HG02678 (cell line): ENCODE measurements at regions not wholly inside any gene's neighbourhood (a gene's known extent, or its start where the extent isn't known, plus 50 kb on each side); places are given as distances from the start of the nearest gene placed in this dataset.

Experiments
- ATAC-seq: cut with Tn5 transposase; IDR thresholded peaks from one replicate; pipeline ENCODE4 v1.9.1; 2021; ENCODE audit warnings: mild to moderate bottlenecking, moderate library complexity; ENCODE audit not compliant: unreplicated experiment

DNA sequence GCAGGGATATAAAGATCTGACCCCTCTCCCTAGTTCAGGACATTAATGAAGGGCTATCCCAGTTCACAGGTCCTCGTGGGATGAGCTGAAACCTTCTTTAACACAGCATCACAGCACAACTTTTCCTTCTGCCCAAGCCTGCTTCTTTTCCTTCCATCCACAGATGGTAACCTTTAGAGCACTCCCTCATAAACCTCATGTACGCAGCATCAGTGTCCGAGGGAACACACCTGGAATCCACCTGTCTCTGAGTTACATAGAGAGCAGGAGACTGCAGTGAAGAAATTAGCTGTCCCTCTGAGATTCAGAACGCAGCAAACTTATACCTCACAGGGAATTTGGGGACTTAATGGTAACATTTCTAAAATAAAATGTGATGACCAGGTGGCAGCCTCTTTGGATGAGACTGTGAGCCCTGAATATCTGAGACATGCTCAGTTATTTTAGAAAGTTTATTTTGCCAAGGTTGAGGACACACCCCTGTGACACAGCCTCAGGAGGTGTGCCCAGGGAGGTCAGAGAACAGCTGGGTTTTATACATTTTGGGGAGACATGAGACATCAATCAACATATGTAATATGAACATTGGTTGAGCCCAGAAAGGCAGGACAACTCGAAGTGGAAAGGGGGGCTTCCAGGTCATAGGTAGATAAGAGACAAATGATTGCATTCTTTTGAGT, 73.8 kb upstream of the PACRGL start:
- no peak for ATAC-seq

DNA sequence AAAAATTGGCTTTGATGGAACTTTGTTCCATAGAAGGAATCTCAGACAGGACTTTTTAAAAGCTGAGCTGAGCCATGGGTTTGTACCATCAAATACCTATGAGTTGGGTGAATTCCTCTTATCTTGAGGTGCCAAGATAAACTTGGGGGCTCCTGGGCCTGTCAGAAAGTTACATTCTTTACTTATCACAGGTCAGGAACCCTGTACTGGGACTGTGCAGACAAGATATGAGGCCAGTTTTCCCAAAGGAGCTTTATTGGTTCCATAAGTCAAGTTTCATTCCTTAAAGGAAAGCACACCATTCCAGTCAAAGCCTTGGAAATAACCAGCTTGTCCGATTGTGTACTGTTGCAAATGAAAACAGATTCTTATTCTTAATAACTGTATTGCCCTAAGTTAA, 72.4 kb upstream of the PACRGL start:
- no peak for ATAC-seq

DNA sequence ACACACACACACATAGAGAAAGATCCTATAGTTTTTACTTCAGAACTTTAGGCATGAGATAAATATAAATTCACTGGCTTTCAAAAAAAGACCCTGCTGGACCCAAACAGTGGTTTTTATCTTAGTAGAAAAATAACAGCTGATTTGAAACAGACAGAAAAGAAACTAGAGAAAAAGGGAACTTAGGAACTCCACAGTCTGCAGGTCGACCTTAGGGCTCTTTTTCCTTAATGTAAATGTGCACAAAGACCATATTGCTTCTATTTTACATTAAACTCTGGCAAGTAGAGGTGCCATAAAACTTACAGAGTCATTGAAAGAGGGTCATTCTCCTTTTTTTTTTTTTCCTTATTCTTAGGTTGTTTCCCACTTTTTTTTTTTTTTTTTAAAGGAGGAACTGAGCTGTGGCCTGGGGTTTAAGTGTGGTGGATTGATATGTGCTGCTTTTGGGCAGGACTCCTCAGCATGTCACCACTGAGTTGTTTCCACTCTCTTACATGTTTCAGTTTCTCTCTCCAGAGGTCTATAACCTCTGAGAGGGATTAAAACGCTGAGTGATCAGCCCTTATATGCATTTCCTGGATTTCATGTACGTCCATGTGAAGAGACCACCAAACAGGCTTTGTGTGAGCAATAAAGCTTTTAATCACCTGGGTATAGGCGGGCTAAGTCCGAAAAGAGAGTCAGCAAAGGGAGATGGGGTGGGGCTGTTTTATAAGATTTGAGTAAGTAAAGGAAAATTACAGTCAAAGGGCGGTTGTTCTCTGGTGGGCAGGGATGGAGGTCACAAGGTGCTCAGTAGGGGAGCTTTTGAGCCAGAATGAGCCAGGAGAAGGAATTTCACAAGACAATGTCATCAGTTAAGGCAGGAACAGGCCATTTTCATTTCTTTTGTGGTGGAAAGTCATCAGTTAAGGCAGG, 70.8 kb upstream of the PACRGL start:
- ATAC-seq: no peak

DNA sequence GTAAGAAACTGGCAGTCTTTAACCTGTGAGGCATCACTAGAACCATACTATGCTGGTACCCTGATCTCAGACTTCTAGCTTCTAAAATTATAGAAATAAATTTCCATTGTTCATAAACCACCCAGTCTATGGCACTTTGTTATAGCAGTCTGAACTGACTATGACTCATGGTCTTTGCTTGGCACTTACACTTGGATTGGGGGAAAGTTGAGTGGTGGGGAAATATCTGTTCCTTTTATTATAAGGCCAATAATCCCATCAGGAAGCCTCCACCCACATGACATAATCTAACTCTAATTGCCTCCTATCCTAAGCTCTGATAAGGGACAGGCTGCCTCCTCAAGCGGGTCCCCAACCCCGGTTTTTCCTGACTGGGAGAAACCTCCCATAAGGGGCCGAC, 61.4 kb upstream of the PACRGL start:
- ATAC-seq: no peak

DNA sequence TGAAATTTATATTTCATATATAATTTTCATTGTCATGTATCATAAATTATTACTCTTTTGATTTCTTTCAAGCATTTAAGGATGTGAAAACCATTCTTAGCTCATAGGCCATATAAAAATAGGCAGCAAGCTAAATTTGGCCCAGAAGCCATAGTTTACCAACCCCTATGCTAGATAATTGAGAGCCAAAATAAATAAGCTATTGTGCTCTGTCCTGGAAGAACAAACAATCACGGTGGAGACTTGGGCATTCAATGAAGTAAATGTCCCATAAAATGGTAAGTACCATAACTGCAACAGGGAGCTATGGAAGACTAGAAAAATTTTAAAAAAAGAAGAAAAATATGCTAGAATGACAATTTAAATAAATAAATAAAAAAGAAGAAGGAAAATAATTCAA, 60.9 kb upstream of the PACRGL start:
- no peak for ATAC-seq

DNA sequence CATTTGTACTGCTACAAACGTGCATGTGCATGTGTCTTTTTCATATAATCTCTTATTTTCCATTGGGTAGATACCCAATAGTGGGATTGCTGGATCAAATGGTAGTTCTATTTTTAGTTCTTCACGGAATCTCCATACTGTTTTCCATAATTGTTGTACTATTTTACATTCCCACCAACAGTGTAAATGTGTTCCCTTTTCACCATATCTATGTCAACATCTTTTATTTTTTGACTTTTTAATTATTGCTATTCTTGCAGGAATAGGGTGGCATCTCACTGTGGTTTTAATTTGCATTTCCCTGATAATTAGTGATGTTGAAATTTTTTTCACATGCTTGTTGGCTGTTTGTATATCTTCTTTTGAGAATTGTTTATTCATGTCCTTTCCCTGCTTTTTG, 59.3 kb upstream of the PACRGL start:
- ATAC-seq: no peak

DNA sequence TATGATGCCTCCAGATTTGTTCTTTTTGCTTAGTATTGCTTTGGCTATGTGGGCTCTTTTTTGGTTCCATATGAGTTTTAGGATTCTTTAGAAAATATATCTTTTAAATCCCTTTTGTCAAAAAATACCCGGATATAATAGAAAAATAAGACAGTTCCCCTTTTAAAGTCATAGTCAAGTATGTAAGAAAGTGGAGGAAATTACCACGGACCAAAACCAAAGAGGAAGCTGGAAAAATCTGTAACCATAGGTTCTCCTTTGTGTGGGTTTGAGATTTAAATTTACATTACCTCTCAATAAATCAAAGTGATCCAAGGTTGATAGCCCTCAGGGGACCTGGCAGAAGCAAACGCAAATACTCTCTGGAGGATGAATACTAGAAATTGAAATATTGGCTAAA, 58.3 kb upstream of the PACRGL start:
- ATAC-seq: no peak

DNA sequence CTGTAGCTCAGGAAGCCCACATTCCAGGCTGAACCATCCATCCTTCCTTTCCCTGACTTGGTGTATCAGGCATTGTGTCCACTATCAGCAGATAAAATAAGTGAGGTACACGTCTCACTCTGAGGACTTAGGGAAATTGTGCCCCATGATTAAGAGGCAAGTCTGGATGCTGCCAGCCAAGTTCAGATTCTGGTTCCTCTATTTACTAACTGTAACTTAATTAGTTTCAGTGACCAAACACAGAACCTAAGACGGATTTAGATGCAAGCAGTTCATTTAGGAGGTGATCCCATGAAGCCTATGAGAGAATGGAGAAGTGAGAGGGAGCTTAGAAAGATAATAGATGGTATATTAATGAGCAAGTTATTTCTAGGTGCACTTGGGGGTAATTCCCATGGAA, 56.6 kb upstream of the PACRGL start:
- ATAC-seq: no peak

DNA sequence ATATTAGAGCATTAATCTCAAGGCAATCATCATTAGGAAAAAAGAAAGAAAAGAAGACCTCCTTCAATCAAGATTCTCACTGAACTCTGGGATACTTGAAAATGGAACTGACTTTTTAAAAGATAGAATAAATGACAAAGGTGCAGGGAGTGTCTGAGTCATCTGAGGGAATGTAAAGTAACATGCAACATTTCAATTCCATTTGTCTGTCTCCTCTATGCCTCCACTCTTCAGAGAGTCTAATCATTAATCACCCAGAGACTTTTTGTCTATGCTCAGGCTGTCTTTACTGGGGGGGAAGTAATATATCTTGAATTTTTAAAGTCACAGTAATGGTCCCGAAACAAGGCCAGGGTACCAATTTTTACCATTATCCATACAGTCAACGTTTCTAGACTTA, 55.0 kb upstream of the PACRGL start:
- no peak for ATAC-seq

DNA sequence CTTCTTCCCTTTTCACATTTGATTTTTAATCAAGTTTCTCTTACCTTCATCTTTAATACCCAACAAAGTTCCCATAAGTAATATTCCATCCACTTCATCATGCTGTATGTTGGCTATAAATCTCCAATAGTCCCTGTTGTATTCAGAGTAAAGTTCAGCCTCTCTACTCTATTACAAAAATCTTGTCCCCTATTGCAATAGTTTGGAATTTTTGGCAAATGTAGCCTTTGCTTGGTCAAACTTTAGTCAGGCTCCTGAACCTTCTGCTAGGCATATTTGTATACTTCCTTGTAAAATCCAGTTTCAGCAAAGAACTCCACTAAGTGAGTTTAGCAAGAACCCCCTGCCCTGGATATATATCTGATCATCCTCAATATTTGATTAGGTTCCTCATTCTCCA, 54.0 kb upstream of the PACRGL start:
- ATAC-seq: no peak
